ENCODE measurements at regions not wholly inside any gene's neighbourhood (a gene's known extent, or its start where the extent isn't known, plus 50 kb on each side); places are given as distances from the start of the nearest gene placed in this dataset.

GRCh38 chr4:163273922-163274321, 58.5 kb downstream of the NPY1R start:
- no peaks in the 10 kb centered on the region for H3K27me3 ChIP-seq (ENCODE audit: insufficient read depth, low read length)
- H2AK5ac ChIP-seq (ENCODE audit: low read length), result no peak overlapping the region
- no peaks in the 10 kb centered on the region for H3K79me1 ChIP-seq (ENCODE audit: low read length)
- no peak overlapping the region for H3K14ac ChIP-seq (ENCODE audit: low read length)
- no peaks in the 10 kb centered on the region for H3K9me3 ChIP-seq (ENCODE audit: insufficient read depth, low read depth, low read length)
- H2BK5ac ChIP-seq (ENCODE audit: low read depth, low read length, poor library complexity), result no peak overlapping the region
- no peak for DNase-seq
- no CpG with 5 or more reads among the region's 7 CpGs for WGBS (ENCODE audit: extremely low coverage, insufficient coverage, insufficient read length)
- H3K4me1 ChIP-seq (ENCODE audit: control insufficient read depth in 1 of 2, insufficient read depth in 2 of 2, low read length in 2 of 2), result no peaks in the 10 kb centered on the region
- H4K91ac ChIP-seq (ENCODE audit: low read depth, low read length), result no peak overlapping the region
- H3K4ac ChIP-seq (ENCODE audit: low read depth, low read length), result no peak overlapping the region
- no peak overlapping the region for H3K4me3 ChIP-seq (ENCODE audit: low read depth, low read length)
- no peak overlapping the region for H3K18ac ChIP-seq (ENCODE audit: low read length)
- no peak overlapping the region for H2BK12ac ChIP-seq (ENCODE audit: low read length)
- no peaks in the 10 kb centered on the region for H3K36me3 ChIP-seq (ENCODE audit: control insufficient read depth in 1 of 2, insufficient read depth in 2 of 2, low read length in 2 of 2)
- no peak overlapping the region for H2BK120ac ChIP-seq (ENCODE audit: insufficient read depth, low read length, poor library complexity)
- no peak overlapping the region for H4K12ac ChIP-seq (ENCODE audit: low read depth, low read length)
- H2AFZ ChIP-seq (ENCODE audit: insufficient read depth, low read length, poor library complexity), result no peak overlapping the region
- H3K27ac ChIP-seq (ENCODE audit: low read depth, low read length), result no peak overlapping the region
- no peak overlapping the region for H3K23ac ChIP-seq (ENCODE audit: low read length)
- no peaks in the 10 kb centered on the region for H3K79me2 ChIP-seq (ENCODE audit: control insufficient read depth, insufficient read depth, low read length, poor library complexity)
- H3K4me2 ChIP-seq (ENCODE audit: low read length), result no peak overlapping the region
- no peak overlapping the region for H4K8ac ChIP-seq (ENCODE audit: low read depth, low read length)
- H3K9ac ChIP-seq (ENCODE audit: low read length), result no peak overlapping the region

DNA sequence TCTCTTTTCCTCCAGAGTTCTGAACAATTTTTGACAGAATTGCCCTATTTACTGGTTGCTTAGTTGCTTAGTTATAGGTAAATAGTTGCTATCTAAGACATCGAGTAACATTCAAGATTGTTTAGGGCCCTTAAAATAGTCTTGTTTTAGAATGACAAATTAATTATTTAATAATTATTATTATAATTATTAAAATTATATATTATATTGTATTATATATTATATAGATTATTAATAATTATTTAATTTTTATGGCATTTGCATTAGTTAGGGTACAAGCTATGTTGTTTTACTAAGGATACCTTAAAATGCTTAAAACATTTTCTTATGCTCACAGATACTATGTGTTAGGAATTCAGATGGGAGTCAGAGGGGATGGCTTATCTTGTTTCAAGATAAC, 59.2 kb downstream of the NPY1R start:
- WGBS (ENCODE audit: extremely low coverage, insufficient coverage, insufficient read length), result no CpG with 5 or more reads among the region's 1 CpG
- H3K4me3 ChIP-seq (ENCODE audit: low read depth, low read length), result no peak overlapping the region
- DNase-seq, result no peak
- H4K12ac ChIP-seq (ENCODE audit: low read depth, low read length), result no peak overlapping the region
- H3K79me1 ChIP-seq (ENCODE audit: low read length), result no peaks in the 10 kb centered on the region
- no peak overlapping the region for H4K91ac ChIP-seq (ENCODE audit: low read depth, low read length)
- no peak overlapping the region for H3K27ac ChIP-seq (ENCODE audit: low read depth, low read length)
- H2AK5ac ChIP-seq (ENCODE audit: low read length), result no peak overlapping the region
- no peak overlapping the region for H3K9ac ChIP-seq (ENCODE audit: low read length)
- no peaks in the 10 kb centered on the region for H3K9me3 ChIP-seq (ENCODE audit: insufficient read depth, low read depth, low read length)
- no peak overlapping the region for H3K14ac ChIP-seq (ENCODE audit: low read length)
- no peak overlapping the region for H2BK5ac ChIP-seq (ENCODE audit: low read depth, low read length, poor library complexity)
- H3K27me3 ChIP-seq (ENCODE audit: insufficient read depth, low read length), result no peaks in the 10 kb centered on the region
- no peak overlapping the region for H3K18ac ChIP-seq (ENCODE audit: low read length)
- H3K36me3 ChIP-seq (ENCODE audit: control insufficient read depth in 1 of 2, insufficient read depth in 2 of 2, low read length in 2 of 2), result no peaks in the 10 kb centered on the region
- H3K4ac ChIP-seq (ENCODE audit: low read depth, low read length), result no peak overlapping the region
- H3K23ac ChIP-seq (ENCODE audit: low read length), result no peak overlapping the region
- H2AFZ ChIP-seq (ENCODE audit: insufficient read depth, low read length, poor library complexity), result no peak overlapping the region
- no peaks in the 10 kb centered on the region for H3K4me1 ChIP-seq (ENCODE audit: control insufficient read depth in 1 of 2, insufficient read depth in 2 of 2, low read length in 2 of 2)
- no peak overlapping the region for H2BK120ac ChIP-seq (ENCODE audit: insufficient read depth, low read length, poor library complexity)
- no peak overlapping the region for H4K8ac ChIP-seq (ENCODE audit: low read depth, low read length)
- no peak overlapping the region for H2BK12ac ChIP-seq (ENCODE audit: low read length)
- H3K4me2 ChIP-seq (ENCODE audit: low read length), result no peak overlapping the region
- no peaks in the 10 kb centered on the region for H3K79me2 ChIP-seq (ENCODE audit: control insufficient read depth, insufficient read depth, low read length, poor library complexity)

- no peaks in the 10 kb centered on the region for H3K79me1 ChIP-seq (ENCODE audit: low read length)
- H3K18ac ChIP-seq (ENCODE audit: low read length), result no peak overlapping the region
- H4K91ac ChIP-seq (ENCODE audit: low read depth, low read length), result no peak overlapping the region
- H3K23ac ChIP-seq (ENCODE audit: low read length), result no peak overlapping the region
- H2BK120ac ChIP-seq (ENCODE audit: insufficient read depth, low read length, poor library complexity), result no peak overlapping the region
- WGBS (ENCODE audit: extremely low coverage, insufficient coverage, insufficient read length), result no CpG with 5 or more reads among the region's 2 CpGs
- no peaks in the 10 kb centered on the region for H3K79me2 ChIP-seq (ENCODE audit: control insufficient read depth, insufficient read depth, low read length, poor library complexity)
- no peak overlapping the region for H3K9ac ChIP-seq (ENCODE audit: low read length)
- H3K4me1 ChIP-seq (ENCODE audit: control insufficient read depth in 1 of 2, insufficient read depth in 2 of 2, low read length in 2 of 2), result no peaks in the 10 kb centered on the region
- H3K9me3 ChIP-seq (ENCODE audit: insufficient read depth, low read depth, low read length), result no peaks in the 10 kb centered on the region
- no peak overlapping the region for H2AK5ac ChIP-seq (ENCODE audit: low read length)
- H3K27me3 ChIP-seq (ENCODE audit: insufficient read depth, low read length), result no peaks in the 10 kb centered on the region
- no peak for DNase-seq
- H3K4ac ChIP-seq (ENCODE audit: low read depth, low read length), result no peak overlapping the region
- no peak overlapping the region for H3K4me2 ChIP-seq (ENCODE audit: low read length)
- no peak overlapping the region for H3K4me3 ChIP-seq (ENCODE audit: low read depth, low read length)
- H2BK12ac ChIP-seq (ENCODE audit: low read length), result no peak overlapping the region
- no peak overlapping the region for H2BK5ac ChIP-seq (ENCODE audit: low read depth, low read length, poor library complexity)
- H4K12ac ChIP-seq (ENCODE audit: low read depth, low read length), result no peak overlapping the region
- H3K27ac ChIP-seq (ENCODE audit: low read depth, low read length), result no peak overlapping the region
- no peak overlapping the region for H2AFZ ChIP-seq (ENCODE audit: insufficient read depth, low read length, poor library complexity)
- H4K8ac ChIP-seq (ENCODE audit: low read depth, low read length), result no peak overlapping the region
- no peaks in the 10 kb centered on the region for H3K36me3 ChIP-seq (ENCODE audit: control insufficient read depth in 1 of 2, insufficient read depth in 2 of 2, low read length in 2 of 2)
- no peak overlapping the region for H3K14ac ChIP-seq (ENCODE audit: low read length)
Measured at GRCh38 chr4:163271555-163272127, 60.8 kb downstream of the NPY1R start.

DNA sequence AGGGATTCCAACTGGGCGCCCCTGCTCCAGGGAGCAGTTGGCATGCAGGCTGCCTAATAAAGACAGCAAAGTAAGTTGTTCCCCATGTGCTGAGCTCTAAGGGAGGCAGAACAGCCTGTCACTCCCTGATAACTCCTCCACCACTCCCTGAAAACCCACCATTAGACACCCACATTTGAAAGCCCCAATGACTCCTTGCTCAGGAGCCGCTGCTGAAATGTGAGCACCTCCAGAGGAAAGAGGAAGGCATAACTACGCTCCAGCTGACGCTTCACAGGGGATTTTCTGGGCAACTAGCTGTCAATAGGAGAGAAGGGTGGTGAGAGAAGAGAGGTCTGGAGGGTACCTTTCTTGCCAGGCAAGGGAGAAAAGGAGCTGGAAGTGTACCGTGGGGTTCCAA, 62.5 kb downstream of the NPY1R start:
- H2BK120ac ChIP-seq (ENCODE audit: insufficient read depth, low read length, poor library complexity), result no peak overlapping the region
- no peaks in the 10 kb centered on the region for H3K4me1 ChIP-seq (ENCODE audit: control insufficient read depth in 1 of 2, insufficient read depth in 2 of 2, low read length in 2 of 2)
- no peak overlapping the region for H3K4ac ChIP-seq (ENCODE audit: low read depth, low read length)
- H3K4me3 ChIP-seq (ENCODE audit: low read depth, low read length), result no peak overlapping the region
- H3K4me2 ChIP-seq (ENCODE audit: low read length), result no peak overlapping the region
- no peak overlapping the region for H3K18ac ChIP-seq (ENCODE audit: low read length)
- H3K27me3 ChIP-seq (ENCODE audit: insufficient read depth, low read length), result no peaks in the 10 kb centered on the region
- H3K9ac ChIP-seq (ENCODE audit: low read length), result no peak overlapping the region
- H3K9me3 ChIP-seq (ENCODE audit: insufficient read depth, low read depth, low read length), result no peaks in the 10 kb centered on the region
- no peak overlapping the region for H2AFZ ChIP-seq (ENCODE audit: insufficient read depth, low read length, poor library complexity)
- H3K79me1 ChIP-seq (ENCODE audit: low read length), result no peaks in the 10 kb centered on the region
- no peak overlapping the region for H4K91ac ChIP-seq (ENCODE audit: low read depth, low read length)
- H2BK5ac ChIP-seq (ENCODE audit: low read depth, low read length, poor library complexity), result no peak overlapping the region
- H3K79me2 ChIP-seq (ENCODE audit: control insufficient read depth, insufficient read depth, low read length, poor library complexity), result no peaks in the 10 kb centered on the region
- DNase-seq, result no peak
- no CpG with 5 or more reads among the region's 5 CpGs for WGBS (ENCODE audit: extremely low coverage, insufficient coverage, insufficient read length)
- H4K8ac ChIP-seq (ENCODE audit: low read depth, low read length), result no peak overlapping the region
- no peak overlapping the region for H2AK5ac ChIP-seq (ENCODE audit: low read length)
- H3K27ac ChIP-seq (ENCODE audit: low read depth, low read length), result no peak overlapping the region
- no peaks in the 10 kb centered on the region for H3K36me3 ChIP-seq (ENCODE audit: control insufficient read depth in 1 of 2, insufficient read depth in 2 of 2, low read length in 2 of 2)
- no peak overlapping the region for H2BK12ac ChIP-seq (ENCODE audit: low read length)
- no peak overlapping the region for H3K23ac ChIP-seq (ENCODE audit: low read length)
- no peak overlapping the region for H3K14ac ChIP-seq (ENCODE audit: low read length)
- no peak overlapping the region for H4K12ac ChIP-seq (ENCODE audit: low read depth, low read length)

Data from trophoblast cell (in vitro differentiated cells and primary cell).